ENCODE measurements at regions not wholly inside any gene's neighbourhood (a gene's known extent, or its start where the extent isn't known, plus 50 kb on each side); places are given as distances from the start of the nearest gene placed in this dataset.

DNA sequence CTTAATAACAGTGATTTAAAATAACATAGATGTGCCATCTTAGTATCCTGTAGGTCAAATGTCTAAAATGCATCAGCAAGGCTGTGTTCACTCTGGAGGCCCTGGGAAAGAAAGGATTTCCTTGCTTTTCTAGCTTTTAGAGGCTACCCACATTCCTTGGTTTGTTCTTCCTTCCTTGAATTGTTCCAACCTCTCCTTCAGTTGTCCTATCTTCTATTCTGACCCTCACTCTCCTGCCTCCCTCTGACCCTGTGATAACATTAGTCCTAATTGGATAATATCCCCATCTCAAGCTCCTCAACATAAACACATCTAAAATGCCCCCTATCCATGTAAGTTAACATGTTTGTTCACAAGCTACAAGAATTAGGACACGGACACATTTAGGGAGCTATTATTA lies 733.5 kb downstream of the SOCS6 start:
- Histone ChIP-seq H3K27ac (ENCODE audit: low read depth, low read length) (no peak overlapping the region), H3K27me3 (ENCODE audit: control insufficient read depth in 2 of 2, insufficient read depth in 2 of 2, low read length in 2 of 2) (no peaks in the 10 kb centered on the region), H3K4me1 (ENCODE audit: control insufficient read depth in 2 of 2, insufficient read depth in 2 of 2, low read length in 2 of 2) (no peaks in the 10 kb centered on the region), H3K4me3 (ENCODE audit: low read length) (no peak overlapping the region), H3K9me3 (ENCODE audit: control insufficient read depth in 2 of 3, low read length in 3 of 3) (no peaks in the 10 kb centered on the region), H3K36me3 (ENCODE audit: control insufficient read depth in 2 of 3, insufficient read depth in 3 of 3, low read length in 3 of 3) (no peaks in the 10 kb centered on the region)
- ATAC-seq (no peak), DNase-seq (no peak)
- Mint-ChIP-seq H3K4me1 (peaks cover 0 to 6% (median 0%) of the 10 kb centered on the region in 7 donors), H3K27me3 (no peaks in the 10 kb centered on the region), H3K4me3 (no peak overlapping the region), H3K9me3 (peaks cover 0 to 22% (median 4%) of the 10 kb centered on the region in 11 donors), H3K27ac (no peak overlapping the region), H3K36me3 (peaks cover 0 to 2% (median 0%) of the 10 kb centered on the region in 5 donors)
- ChIA-PET POLR2A (no interaction called here), CTCF (no interaction called here)
- intact Hi-C loops (cut with micrococcal nuclease), result no loop called here

DNA sequence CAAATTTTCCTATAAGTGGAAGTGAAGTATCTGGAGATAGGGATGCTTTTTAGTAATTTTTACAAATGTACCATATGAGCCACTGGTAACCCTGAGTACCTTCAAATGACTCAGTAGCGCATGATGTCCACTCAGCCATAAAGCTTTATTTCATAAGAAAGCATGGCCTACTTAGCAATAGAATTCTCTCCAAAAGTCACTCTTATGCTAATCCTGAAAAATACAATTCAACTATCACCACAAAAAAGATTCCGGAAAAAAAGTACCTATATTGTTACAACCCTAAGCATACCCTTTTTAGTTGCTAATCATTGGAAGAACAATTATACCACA lies 732.2 kb downstream of the SOCS6 start:
- Histone ChIP-seq H3K4me1 (ENCODE audit: control insufficient read depth in 2 of 2, insufficient read depth in 2 of 2, low read length in 2 of 2) (no peaks in the 10 kb centered on the region), H3K27me3 (ENCODE audit: control insufficient read depth in 2 of 2, insufficient read depth in 2 of 2, low read length in 2 of 2) (no peaks in the 10 kb centered on the region), H3K27ac (ENCODE audit: low read depth, low read length) (no peak overlapping the region), H3K9me3 (ENCODE audit: control insufficient read depth in 2 of 3, low read length in 3 of 3) (no peaks in the 10 kb centered on the region), H3K36me3 (ENCODE audit: control insufficient read depth in 2 of 3, insufficient read depth in 3 of 3, low read length in 3 of 3) (no peaks in the 10 kb centered on the region), H3K4me3 (ENCODE audit: low read length) (no peak overlapping the region)
- Mint-ChIP-seq H3K27ac (no peak overlapping the region), H3K27me3 (no peaks in the 10 kb centered on the region), H3K9me3 (peaks cover 0 to 28% (median 6%) of the 10 kb centered on the region in 11 donors), H3K4me3 (no peak overlapping the region), H3K36me3 (peaks cover 0 to 4% (median 0%) of the 10 kb centered on the region in 5 donors), H3K4me1 (peaks cover 0 to 6% (median 0%) of the 10 kb centered on the region in 7 donors)
- intact Hi-C loops (cut with micrococcal nuclease), result no loop called here
- CTCF ChIA-PET, result no interaction called here
- ATAC-seq, result no peak
- DNase-seq, result no peak
- POLR2A ChIA-PET, result no interaction called here

DNA sequence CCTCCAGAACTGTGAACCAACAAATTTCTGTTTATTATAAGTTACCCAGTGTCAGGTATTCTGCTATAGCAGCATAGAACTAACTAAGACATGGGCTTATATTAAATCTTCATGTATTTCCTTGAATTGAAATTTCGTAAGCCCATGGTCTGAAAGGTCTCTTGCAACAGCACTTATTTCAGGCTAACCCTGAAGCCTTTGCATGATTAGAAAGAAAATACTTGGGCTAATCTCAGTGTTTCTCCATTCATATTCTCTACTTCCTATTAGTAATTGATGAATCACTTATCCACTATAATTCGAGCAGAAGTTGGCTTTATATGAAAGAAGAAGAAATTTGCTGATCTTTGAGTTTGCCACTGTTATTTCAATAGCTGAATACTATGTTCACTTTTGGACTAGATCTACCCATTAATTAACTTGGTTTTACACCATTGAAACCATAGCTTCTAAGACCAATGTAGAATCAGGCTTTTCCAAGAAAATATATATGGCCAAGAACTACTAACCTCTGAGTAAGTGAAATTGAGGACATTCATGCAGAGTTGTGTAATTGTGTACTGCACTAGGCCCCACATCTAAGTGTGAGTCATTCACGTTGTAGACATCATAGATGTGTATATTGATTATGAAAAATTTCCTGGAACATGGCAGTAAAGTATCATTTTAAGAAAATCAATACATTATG lies 731.6 kb downstream of the SOCS6 start:
- H3K4me3 ChIP-seq (ENCODE audit: low read length), result no peak overlapping the region
- Mint-ChIP-seq H3K27ac (no peak overlapping the region), H3K36me3 (peaks cover 0 to 4% (median 0%) of the 10 kb centered on the region in 5 donors), H3K27me3 (no peaks in the 10 kb centered on the region), H3K9me3 (peaks cover 0 to 28% (median 6%) of the 10 kb centered on the region in 11 donors), H3K4me3 (no peak overlapping the region), H3K4me1 (peaks cover 0 to 6% (median 0%) of the 10 kb centered on the region in 7 donors)
- intact Hi-C loops (cut with micrococcal nuclease), result no loop called here
- H3K36me3 ChIP-seq (ENCODE audit: control insufficient read depth in 2 of 3, insufficient read depth in 3 of 3, low read length in 3 of 3), result no peaks in the 10 kb centered on the region
- ATAC-seq (no peak), DNase-seq (no peak)
- no peaks in the 10 kb centered on the region for H3K27me3 ChIP-seq (ENCODE audit: control insufficient read depth in 2 of 2, insufficient read depth in 2 of 2, low read length in 2 of 2)
- H3K4me1 ChIP-seq (ENCODE audit: control insufficient read depth in 2 of 2, insufficient read depth in 2 of 2, low read length in 2 of 2), result no peaks in the 10 kb centered on the region
- CTCF ChIA-PET, result no interaction called here
- no peak overlapping the region for H3K27ac ChIP-seq (ENCODE audit: low read depth, low read length)
- POLR2A ChIA-PET, result no interaction called here
- H3K9me3 ChIP-seq (ENCODE audit: control insufficient read depth in 2 of 3, low read length in 3 of 3), result no peaks in the 10 kb centered on the region

DNA sequence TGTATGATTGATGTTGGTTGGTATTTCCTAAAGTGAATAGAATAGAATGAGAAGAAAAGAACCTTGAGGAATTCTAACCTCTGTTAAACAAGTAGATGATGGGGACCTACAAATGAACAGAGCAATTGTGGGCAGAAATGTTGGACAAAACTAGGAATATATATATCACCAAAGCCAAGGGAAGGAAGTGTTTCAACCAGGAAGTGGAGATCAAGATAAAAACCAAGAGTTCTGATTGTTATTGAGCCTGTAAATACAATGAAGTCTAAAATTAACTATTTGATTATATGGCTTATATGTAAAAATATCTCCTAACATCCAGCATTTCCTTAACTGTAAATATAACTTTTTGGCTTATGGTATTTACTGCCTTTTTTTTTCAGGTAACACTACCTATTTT lies 730.0 kb downstream of the SOCS6 start:
- H3K27ac ChIP-seq (ENCODE audit: low read depth, low read length), result no peak overlapping the region
- CTCF ChIA-PET, result no interaction called here
- no peaks in the 10 kb centered on the region for H3K27me3 Mint-ChIP-seq
- H3K36me3 Mint-ChIP-seq, result peaks cover 0 to 4% (median 0%) of the 10 kb centered on the region in 5 donors
- H3K4me3 ChIP-seq (ENCODE audit: low read length), result no peak overlapping the region
- intact Hi-C loops (cut with micrococcal nuclease), result loop anchor here in 1 of 2 donors (10.0 kb wide), 1 partner anchor 424 kb away; no protein-coding TSS in a partner anchor
- POLR2A ChIA-PET, result no interaction called here
- H3K27ac Mint-ChIP-seq, result no peak overlapping the region
- peaks cover 0 to 6% (median 0%) of the 10 kb centered on the region in 7 donors for H3K4me1 Mint-ChIP-seq
- H3K9me3 ChIP-seq (ENCODE audit: control insufficient read depth in 2 of 3, low read length in 3 of 3), result no peaks in the 10 kb centered on the region
- H3K4me3 Mint-ChIP-seq, result no peak overlapping the region
- H3K36me3 ChIP-seq (ENCODE audit: control insufficient read depth in 2 of 3, insufficient read depth in 3 of 3, low read length in 3 of 3), result no peaks in the 10 kb centered on the region
- no peak for ATAC-seq
- no peaks in the 10 kb centered on the region for H3K27me3 ChIP-seq (ENCODE audit: control insufficient read depth in 2 of 2, insufficient read depth in 2 of 2, low read length in 2 of 2)
- peaks cover 0 to 28% (median 6%) of the 10 kb centered on the region in 11 donors for H3K9me3 Mint-ChIP-seq
- no peaks in the 10 kb centered on the region for H3K4me1 ChIP-seq (ENCODE audit: control insufficient read depth in 2 of 2, insufficient read depth in 2 of 2, low read length in 2 of 2)
- no peak for DNase-seq

DNA sequence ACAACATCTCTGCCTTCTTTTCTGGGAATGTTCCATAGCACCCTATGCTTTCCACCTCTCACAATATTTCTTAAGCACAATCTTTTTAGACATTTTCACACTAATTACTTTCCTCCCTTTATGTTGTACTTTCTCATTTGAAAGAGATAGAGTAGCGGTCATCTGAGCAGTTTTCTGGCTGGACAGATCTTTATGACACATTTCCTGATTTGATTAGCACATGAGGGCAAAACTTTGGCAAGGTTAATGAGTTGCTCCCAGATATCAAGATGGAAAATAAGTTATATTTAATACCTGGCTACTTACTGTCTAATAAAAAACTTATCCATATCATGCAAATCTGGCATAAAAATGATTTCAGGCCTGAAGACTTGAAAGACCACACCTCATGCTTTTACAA lies 723.9 kb downstream of the SOCS6 start:
- no peak for ATAC-seq
- H3K36me3 ChIP-seq (ENCODE audit: control insufficient read depth in 2 of 3, insufficient read depth in 3 of 3, low read length in 3 of 3), result no peaks in the 10 kb centered on the region
- Mint-ChIP-seq H3K27ac (no peak overlapping the region), H3K36me3 (peaks cover 0 to 4% (median 0%) of the 10 kb centered on the region in 5 donors), H3K9me3 (peaks cover 0 to 9% (median 4%) of the 10 kb centered on the region in 11 donors), H3K27me3 (no peaks in the 10 kb centered on the region), H3K4me3 (no peak overlapping the region), H3K4me1 (peaks cover 0 to 2% (median 0%) of the 10 kb centered on the region in 7 donors)
- H3K9me3 ChIP-seq (ENCODE audit: control insufficient read depth in 2 of 3, low read length in 3 of 3), result no peaks in the 10 kb centered on the region
- CTCF ChIA-PET, result no interaction called here
- no peak overlapping the region for H3K27ac ChIP-seq (ENCODE audit: low read depth, low read length)
- no peak overlapping the region for H3K4me3 ChIP-seq (ENCODE audit: low read length)
- POLR2A ChIA-PET, result no interaction called here
- intact Hi-C loops (cut with micrococcal nuclease), result loop anchor here in 1 of 2 donors (10.0 kb wide), 1 partner anchor 418 kb away; no protein-coding TSS in a partner anchor
- DNase-seq, result no peak
- no peaks in the 10 kb centered on the region for H3K4me1 ChIP-seq (ENCODE audit: control insufficient read depth in 2 of 2, insufficient read depth in 2 of 2, low read length in 2 of 2)
- H3K27me3 ChIP-seq (ENCODE audit: control insufficient read depth in 2 of 2, insufficient read depth in 2 of 2, low read length in 2 of 2), result no peaks in the 10 kb centered on the region

DNA sequence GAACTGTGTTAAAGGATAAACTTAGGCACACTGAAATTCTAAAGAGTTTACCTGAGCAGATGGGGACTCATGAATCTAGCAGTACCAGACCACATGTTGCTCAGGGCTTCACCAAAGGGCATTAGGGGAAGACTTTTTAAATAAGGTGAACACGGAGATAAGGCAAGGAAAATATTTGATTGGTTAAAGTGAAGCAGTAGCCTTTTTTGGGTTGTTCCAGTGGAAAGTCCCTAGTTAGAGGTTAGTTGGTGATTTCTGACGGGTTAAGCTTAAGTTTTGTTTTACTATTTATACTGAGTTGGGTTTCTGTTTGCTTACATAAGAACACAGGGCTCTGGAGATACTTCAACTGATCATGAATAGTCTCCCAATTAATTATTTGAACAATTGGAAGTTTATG lies 722.5 kb downstream of the SOCS6 start:
- ATAC-seq (no peak), DNase-seq (no peak)
- no peak overlapping the region for H3K4me3 Mint-ChIP-seq
- peaks cover 0 to 4% (median 0%) of the 10 kb centered on the region in 11 donors for H3K9me3 Mint-ChIP-seq
- ChIA-PET CTCF (no interaction called here), POLR2A (no interaction called here)
- no peaks in the 10 kb centered on the region for H3K27me3 Mint-ChIP-seq
- Histone ChIP-seq H3K4me1 (ENCODE audit: control insufficient read depth in 2 of 2, insufficient read depth in 2 of 2, low read length in 2 of 2) (no peaks in the 10 kb centered on the region), H3K9me3 (ENCODE audit: control insufficient read depth in 2 of 3, low read length in 3 of 3) (no peaks in the 10 kb centered on the region), H3K27ac (ENCODE audit: low read depth, low read length) (no peak overlapping the region), H3K4me3 (ENCODE audit: low read length) (no peak overlapping the region), H3K36me3 (ENCODE audit: control insufficient read depth in 2 of 3, insufficient read depth in 3 of 3, low read length in 3 of 3) (no peaks in the 10 kb centered on the region), H3K27me3 (ENCODE audit: control insufficient read depth in 2 of 2, insufficient read depth in 2 of 2, low read length in 2 of 2) (no peaks in the 10 kb centered on the region)
- H3K36me3 Mint-ChIP-seq, result no peaks in the 10 kb centered on the region
- intact Hi-C loops (cut with micrococcal nuclease), result loop anchor here in 1 of 2 donors (10.0 kb wide), 1 partner anchor 417 kb away; no protein-coding TSS in a partner anchor
- H3K27ac Mint-ChIP-seq, result no peak overlapping the region
- H3K4me1 Mint-ChIP-seq, result peaks cover 0 to 2% (median 0%) of the 10 kb centered on the region in 7 donors

DNA sequence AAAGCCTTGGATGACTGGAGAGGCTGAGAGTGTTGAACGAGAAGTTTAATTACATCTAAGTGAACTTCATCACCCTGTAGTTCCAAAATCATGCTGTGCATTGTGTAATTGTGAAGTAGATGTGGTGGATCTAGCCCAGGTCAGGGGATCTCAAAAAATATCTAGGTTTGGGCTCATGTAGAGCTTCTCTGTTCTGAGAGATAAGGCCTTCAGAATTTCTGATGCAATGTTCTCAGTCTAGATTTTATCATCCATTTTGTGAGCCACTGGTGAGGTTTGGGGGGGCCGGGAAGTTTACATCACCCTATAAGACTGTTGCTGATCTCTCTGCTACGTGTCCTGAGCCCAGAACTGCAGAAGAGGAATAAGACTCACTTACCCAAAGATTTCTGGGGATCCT lies 719.4 kb downstream of the SOCS6 start:
- H3K4me1 ChIP-seq (ENCODE audit: control insufficient read depth in 2 of 2, insufficient read depth in 2 of 2, low read length in 2 of 2), result no peaks in the 10 kb centered on the region
- H3K27ac Mint-ChIP-seq, result no peak overlapping the region
- H3K27me3 Mint-ChIP-seq, result no peaks in the 10 kb centered on the region
- H3K4me3 Mint-ChIP-seq, result no peak overlapping the region
- ATAC-seq (peak; percentile 57), DNase-seq (no peak)
- peaks cover 0 to 6% (median 0%) of the 10 kb centered on the region in 5 donors for H3K36me3 Mint-ChIP-seq
- no peaks in the 10 kb centered on the region for H3K9me3 ChIP-seq (ENCODE audit: control insufficient read depth in 2 of 3, low read length in 3 of 3)
- POLR2A ChIA-PET, result no interaction called here
- CTCF ChIA-PET, result no interaction called here
- H3K4me3 ChIP-seq (ENCODE audit: low read length), result no peak overlapping the region
- peaks cover 0 to 6% (median 0%) of the 10 kb centered on the region in 11 donors for H3K9me3 Mint-ChIP-seq
- no peaks in the 10 kb centered on the region for H3K27me3 ChIP-seq (ENCODE audit: control insufficient read depth in 2 of 2, insufficient read depth in 2 of 2, low read length in 2 of 2)
- H3K4me1 Mint-ChIP-seq, result peaks cover 0 to 10% (median 0%) of the 10 kb centered on the region in 7 donors
- intact Hi-C loops (cut with micrococcal nuclease), result no loop called here
- no peaks in the 10 kb centered on the region for H3K36me3 ChIP-seq (ENCODE audit: control insufficient read depth in 2 of 3, insufficient read depth in 3 of 3, low read length in 3 of 3)
- no peak overlapping the region for H3K27ac ChIP-seq (ENCODE audit: low read depth, low read length)

Data from naive thymus-derived CD4-positive, alpha-beta T cell (primary cell).